Panc1 (cell line): ENCODE measurements at regions not wholly inside any gene's neighbourhood (a gene's known extent, or its start where the extent isn't known, plus 50 kb on each side); places are given as distances from the start of the nearest gene placed in this dataset.

Source experiments
- ATAC-seq: fragments of 200-7000 bp; cut with Tn5 transposase; 2 replicates; pipeline ENCODE4 v1.9.1; 2020; ENCODE audit warnings: mild to moderate bottlenecking, moderate library complexity
- BruUV-seq: library from RNA; stranded (reverse); fragments of 400-500 nt; replicated peaks from 2 replicates; lab custom pipeline; 2021; lab: Mats Ljungman, UMichigan
- CTCF ChIA-PET: fragments of 300-600 bp; sonication (Branson Sonifier 250); formaldehyde crosslinking; loops from one replicate; lab custom pipeline; 2022; ENCODE audit warnings: antibody characterized with exemption; lab: Charles Lee
- POLR2A ChIA-PET: fragments of 300-600 bp; sonication (Branson Sonifier 250); formaldehyde crosslinking; loops from one replicate; lab custom pipeline; 2022; ENCODE audit warnings: antibody characterized with exemption; lab: Charles Lee
- DNase-seq: peaks from one replicate; pipeline ENCODE4 v3.0.0-alpha.2; 2010; ENCODE audit warnings: low read depth, low spot score
- H3K27ac ChIP-seq: 2 replicates; pipeline ENCODE4 v1.5.1; 2011; ENCODE audit warnings: mild to moderate bottlenecking, low read length, inconsistent platforms
- H3K27me3 ChIP-seq: fragments of 200-500 bp; sonication (Bioruptor generic); 2 replicates; pipeline ENCODE4 v1.6.0; 2014; ENCODE audit warnings: low read length, inconsistent platforms; ENCODE audit not compliant: control insufficient read depth, insufficient read depth
- H3K36me3 ChIP-seq: fragments of 200-500 bp; sonication (Bioruptor generic); 2 replicates; pipeline ENCODE4 v1.5.1; 2014; ENCODE audit warnings: inconsistent platforms, mild to moderate bottlenecking, low read length, moderate library complexity; ENCODE audit not compliant: control insufficient read depth, insufficient read depth
- H3K4me1 ChIP-seq: 2 replicates; pipeline ENCODE4 v1.5.1; 2011; ENCODE audit warnings: inconsistent platforms, mild to moderate bottlenecking, low read length, moderate library complexity; ENCODE audit not compliant: control insufficient read depth, insufficient read depth
- H3K4me3 ChIP-seq, 2 experiments: 2 replicates each; pipeline ENCODE4 v1.5.1; 2011 to 2012; ENCODE audit warnings: low read depth in 2 of 2, low read length in 2 of 2, mild to moderate bottlenecking in 2 of 2, inconsistent platforms in 1 of 2, moderate library complexity in 1 of 2
- H3K9me3 ChIP-seq: fragments of 200-500 bp; sonication (Bioruptor generic); 2 replicates; pipeline ENCODE4 v1.5.1; 2014; ENCODE audit warnings: low read depth, mild to moderate bottlenecking, inconsistent platforms, low read length, moderate library complexity; ENCODE audit not compliant: control insufficient read depth, insufficient read depth
- POLR2AphosphoS5 ChIP-seq: IDR thresholded peaks from 2 replicates; pipeline ENCODE4 v1.6.1; 2012; ENCODE audit warnings: mild to moderate bottlenecking, low read depth, low read length, moderate library complexity
- SIN3A ChIP-seq: IDR thresholded peaks from 2 replicates; pipeline ENCODE4 v1.6.1; 2012; ENCODE audit warnings: low read depth, mild to moderate bottlenecking, low read length, moderate library complexity, borderline replicate concordance; ENCODE audit not compliant: insufficient read depth
- TCF7L2 ChIP-seq: IDR thresholded peaks from 2 replicates; pipeline ENCODE4 v1.6.1; 2011; ENCODE audit warnings: mild to moderate bottlenecking, low read depth, low read length, inconsistent platforms
- in situ Hi-C: cut with HindIII; loops from 2 replicates; pipeline ENCODE4 v1.10.0; 2016; ENCODE audit warnings: low sequenced_read_pairs, low pct_unique_long_range_greater_than_20kb
- intact Hi-C: fragments of 100-400 bp; cut with micrococcal nuclease; formaldehyde crosslinking; loops from one replicate; pipeline ENCODE4 v1.10.0; 2022; ENCODE audit not compliant: unreplicated experiment
- TF ChIP-seq, protein P1 (sequence below): fragments of 450-650 bp; IDR thresholded peaks from 2 replicates; pipeline ENCODE4 v1.5.1; 2017; ENCODE audit warnings: mild to moderate bottlenecking
- TF ChIP-seq, protein P2 (sequence below), 2 experiments: IDR thresholded peaks; 2 replicates each; pipeline ENCODE4 v1.6.1; 2011 to 2012; ENCODE audit warnings: low read depth in 2 of 2, control low read depth in 1 of 2, low read length in 1 of 2, mild to moderate bottlenecking in 1 of 2, moderate library complexity in 1 of 2; ENCODE audit not compliant: insufficient read depth in 1 of 2

DNA sequence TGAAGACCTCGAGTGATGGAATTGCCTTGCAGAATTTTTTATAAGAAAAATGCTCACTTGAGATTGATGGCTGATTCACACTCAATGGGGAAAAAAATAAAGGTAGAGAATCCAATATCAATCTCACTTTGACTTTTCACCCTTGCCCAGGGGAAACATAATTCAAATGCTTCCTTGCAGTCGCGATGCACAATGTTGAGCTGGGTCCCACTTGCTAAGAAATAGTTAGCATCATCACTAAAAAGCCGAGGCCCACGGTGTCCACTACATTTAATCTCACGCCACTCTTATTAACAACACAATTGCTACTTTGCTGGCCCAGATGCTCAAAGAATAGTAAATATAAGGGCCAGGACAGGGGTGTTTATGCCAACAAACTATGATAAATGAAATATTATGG, 223.4 kb downstream of the SPTSSA start:
- CTCF ChIA-PET: no interaction called here

DNA sequence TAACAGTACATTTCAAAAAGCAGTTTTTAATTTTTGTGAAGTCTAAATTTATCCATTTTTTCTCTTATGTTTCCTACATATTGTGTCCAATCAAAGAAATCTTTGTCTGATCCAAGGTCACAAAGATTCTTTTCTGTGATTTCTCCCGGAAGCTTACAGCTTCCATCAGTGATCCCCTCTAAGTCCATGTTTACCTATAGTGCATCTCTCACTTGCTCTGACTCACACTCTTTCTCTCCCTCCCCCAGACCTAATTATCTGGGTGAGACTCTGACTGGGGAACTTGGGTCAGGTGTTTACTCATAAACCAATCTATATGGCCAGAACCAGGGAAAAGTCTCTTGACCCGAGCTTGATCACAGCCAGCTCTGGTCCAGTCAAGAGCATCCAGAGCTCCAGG, 224.4 kb downstream of the SPTSSA start:
- TF ChIP-seq TCF7L2 (no peak), POLR2AphosphoS5 (no peak)
- TF ChIP-seq, protein P1, sequence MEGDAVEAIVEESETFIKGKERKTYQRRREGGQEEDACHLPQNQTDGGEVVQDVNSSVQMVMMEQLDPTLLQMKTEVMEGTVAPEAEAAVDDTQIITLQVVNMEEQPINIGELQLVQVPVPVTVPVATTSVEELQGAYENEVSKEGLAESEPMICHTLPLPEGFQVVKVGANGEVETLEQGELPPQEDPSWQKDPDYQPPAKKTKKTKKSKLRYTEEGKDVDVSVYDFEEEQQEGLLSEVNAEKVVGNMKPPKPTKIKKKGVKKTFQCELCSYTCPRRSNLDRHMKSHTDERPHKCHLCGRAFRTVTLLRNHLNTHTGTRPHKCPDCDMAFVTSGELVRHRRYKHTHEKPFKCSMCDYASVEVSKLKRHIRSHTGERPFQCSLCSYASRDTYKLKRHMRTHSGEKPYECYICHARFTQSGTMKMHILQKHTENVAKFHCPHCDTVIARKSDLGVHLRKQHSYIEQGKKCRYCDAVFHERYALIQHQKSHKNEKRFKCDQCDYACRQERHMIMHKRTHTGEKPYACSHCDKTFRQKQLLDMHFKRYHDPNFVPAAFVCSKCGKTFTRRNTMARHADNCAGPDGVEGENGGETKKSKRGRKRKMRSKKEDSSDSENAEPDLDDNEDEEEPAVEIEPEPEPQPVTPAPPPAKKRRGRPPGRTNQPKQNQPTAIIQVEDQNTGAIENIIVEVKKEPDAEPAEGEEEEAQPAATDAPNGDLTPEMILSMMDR: no peak
- BruUV-seq: no TSS peak
- no peak for DNase-seq
- ChIA-PET POLR2A (no interaction called here), CTCF (interaction anchor here (1.2 kb wide), 1 partner anchor 390 kb away, joined by 3 read pairs; no protein-coding TSS in a partner anchor)
- Histone ChIP-seq H3K4me3 (no peak overlapping the region), H3K27me3 (no peaks in the 10 kb centered on the region; the same call in 1 of the 2 replicates), H3K27ac (no peak overlapping the region), H3K4me1 (no peaks in the 10 kb centered on the region), H3K36me3 (no peaks in the 10 kb centered on the region), H3K9me3 (no peaks in the 10 kb centered on the region)
- ATAC-seq: no peak; the same call in 1 of the 2 replicates
- intact Hi-C loops: no loop called here
- in situ Hi-C loops: no loop called here

More for the DNA sequence above, 223.4 kb downstream of the SPTSSA start:
- POLR2A ChIA-PET: no interaction called here
- DNase-seq (no peak), ATAC-seq (no peak)
- in situ Hi-C loops: no loop called here
- no TSS peak for BruUV-seq
- Histone ChIP-seq H3K4me1 (no peaks in the 10 kb centered on the region), H3K9me3 (no peaks in the 10 kb centered on the region), H3K4me3 (no peak overlapping the region), H3K27me3 (no peaks in the 10 kb centered on the region; the same call in 1 of the 2 replicates), H3K36me3 (no peaks in the 10 kb centered on the region), H3K27ac (no peak overlapping the region)
- intact Hi-C loops: no loop called here
- TF ChIP-seq TCF7L2 (no peak), POLR2AphosphoS5 (no peak), SIN3A (no peak)
- TF ChIP-seq, protein P2, sequence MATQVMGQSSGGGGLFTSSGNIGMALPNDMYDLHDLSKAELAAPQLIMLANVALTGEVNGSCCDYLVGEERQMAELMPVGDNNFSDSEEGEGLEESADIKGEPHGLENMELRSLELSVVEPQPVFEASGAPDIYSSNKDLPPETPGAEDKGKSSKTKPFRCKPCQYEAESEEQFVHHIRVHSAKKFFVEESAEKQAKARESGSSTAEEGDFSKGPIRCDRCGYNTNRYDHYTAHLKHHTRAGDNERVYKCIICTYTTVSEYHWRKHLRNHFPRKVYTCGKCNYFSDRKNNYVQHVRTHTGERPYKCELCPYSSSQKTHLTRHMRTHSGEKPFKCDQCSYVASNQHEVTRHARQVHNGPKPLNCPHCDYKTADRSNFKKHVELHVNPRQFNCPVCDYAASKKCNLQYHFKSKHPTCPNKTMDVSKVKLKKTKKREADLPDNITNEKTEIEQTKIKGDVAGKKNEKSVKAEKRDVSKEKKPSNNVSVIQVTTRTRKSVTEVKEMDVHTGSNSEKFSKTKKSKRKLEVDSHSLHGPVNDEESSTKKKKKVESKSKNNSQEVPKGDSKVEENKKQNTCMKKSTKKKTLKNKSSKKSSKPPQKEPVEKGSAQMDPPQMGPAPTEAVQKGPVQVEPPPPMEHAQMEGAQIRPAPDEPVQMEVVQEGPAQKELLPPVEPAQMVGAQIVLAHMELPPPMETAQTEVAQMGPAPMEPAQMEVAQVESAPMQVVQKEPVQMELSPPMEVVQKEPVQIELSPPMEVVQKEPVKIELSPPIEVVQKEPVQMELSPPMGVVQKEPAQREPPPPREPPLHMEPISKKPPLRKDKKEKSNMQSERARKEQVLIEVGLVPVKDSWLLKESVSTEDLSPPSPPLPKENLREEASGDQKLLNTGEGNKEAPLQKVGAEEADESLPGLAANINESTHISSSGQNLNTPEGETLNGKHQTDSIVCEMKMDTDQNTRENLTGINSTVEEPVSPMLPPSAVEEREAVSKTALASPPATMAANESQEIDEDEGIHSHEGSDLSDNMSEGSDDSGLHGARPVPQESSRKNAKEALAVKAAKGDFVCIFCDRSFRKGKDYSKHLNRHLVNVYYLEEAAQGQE (IDR thresholded peaks at IDR 0.05; ENCODE audit: insufficient read depth in 1 of 2, low read depth in 2 of 2, low read length in 1 of 2): no peak
- TF ChIP-seq, protein P1: no peak
